ENCODE measurements at regions not wholly inside any gene's neighbourhood (a gene's known extent, or its start where the extent isn't known, plus 50 kb on each side); places are given as distances from the start of the nearest gene placed in this dataset.
"Not testable (repeated sequence)": the region's sequence is repeated elsewhere in the genome, so short reads cannot be mapped to it uniquely, and the experiment has no call there.

DNA sequence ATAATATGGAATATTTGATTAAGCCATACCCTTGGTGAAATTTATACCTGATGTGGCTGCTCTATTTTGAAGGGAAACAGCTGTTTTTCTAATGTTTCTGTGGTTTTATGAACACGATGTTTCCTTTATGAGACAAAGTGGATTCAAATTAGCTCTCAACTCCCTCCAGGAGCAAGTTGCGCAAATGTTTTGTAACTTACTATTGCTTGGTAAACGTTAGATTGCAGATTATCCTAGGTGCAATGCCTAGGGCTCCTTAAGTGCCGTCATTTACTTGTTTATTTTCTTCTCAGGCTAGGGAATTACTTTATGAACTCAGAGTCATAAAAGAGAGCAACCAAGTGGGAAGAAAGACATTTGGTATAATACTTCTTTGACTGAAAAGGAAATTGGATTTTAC, 763.1 kb downstream of the TAF11L14 start:
- no peaks in the 10 kb centered on the region for H3K36me3 Mint-ChIP-seq (ENCODE audit: low read depth)

GRCh38 chr5:18397891-18398290, 763.6 kb downstream of the TAF11L14 start:
- Mint-ChIP-seq H3K4me3 (no peak overlapping the region), H3K27ac (no peak overlapping the region), H3K36me3 (ENCODE audit: low read depth) (no peaks in the 10 kb centered on the region), H3K27me3 (no peaks in the 10 kb centered on the region), H3K9me3 (no peaks in the 10 kb centered on the region), H3K4me1 (no peaks in the 10 kb centered on the region)
- no peak for DNase-seq
- ATAC-seq = no peak

More for the DNA sequence above, 763.1 kb downstream of the TAF11L14 start:
- Mint-ChIP-seq H3K27me3 (no peaks in the 10 kb centered on the region), H3K27ac (no peak overlapping the region), H3K4me3 (no peak overlapping the region), H3K4me1 (no peaks in the 10 kb centered on the region), H3K9me3 (no peaks in the 10 kb centered on the region)
- ATAC-seq = no peak
- no peak for DNase-seq

DNA sequence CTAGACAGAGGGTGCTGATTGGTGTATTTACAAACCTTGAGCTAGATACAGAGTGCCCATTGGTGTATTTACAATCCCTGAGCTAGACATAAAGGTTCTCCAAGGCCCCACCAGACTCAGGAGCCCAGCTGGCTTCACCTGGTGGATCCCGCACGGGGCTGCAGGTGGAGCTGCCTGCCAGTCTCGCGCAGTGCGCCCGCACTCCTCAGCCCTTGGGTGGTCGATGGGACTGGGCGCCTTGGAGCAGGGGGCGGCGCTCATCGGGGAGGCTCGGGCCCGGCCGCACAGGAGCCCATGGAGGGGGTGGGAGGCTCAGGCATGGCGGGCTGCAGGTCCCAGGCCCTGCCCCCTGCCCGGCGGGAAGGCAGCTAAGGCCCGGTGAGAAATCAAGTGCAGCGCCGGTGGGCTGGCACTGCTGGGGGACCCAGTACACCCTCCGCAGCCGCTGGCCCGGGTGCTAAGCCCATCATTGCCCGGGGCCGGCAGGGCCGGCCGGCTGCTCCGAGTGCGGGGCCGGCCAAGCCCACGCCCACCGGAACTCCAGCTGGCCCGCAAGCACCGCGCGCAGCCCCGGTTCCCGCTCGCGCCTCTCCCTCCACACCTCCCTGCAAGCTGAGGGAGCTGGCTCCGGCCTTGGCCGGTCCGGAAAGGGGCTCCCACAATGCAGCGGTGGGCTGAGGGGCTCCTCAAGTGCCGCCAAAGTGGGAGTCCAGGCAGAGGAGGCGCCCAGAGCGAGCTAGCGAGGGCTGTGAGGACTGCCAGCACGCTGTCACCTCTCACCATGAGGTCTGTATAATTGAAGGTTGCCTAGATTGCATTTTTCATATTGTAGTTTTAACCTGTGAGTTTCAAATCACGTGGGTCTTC, 765.4 kb downstream of the TAF11L14 start:
- ATAC-seq; H3K36me3 Mint-ChIP-seq (ENCODE audit: low read depth); H3K9me3 Mint-ChIP-seq; H3K27ac Mint-ChIP-seq; DNase-seq; H3K4me3 Mint-ChIP-seq; H3K4me1 Mint-ChIP-seq; H3K27me3 Mint-ChIP-seq: not testable (repeated sequence)

DNA sequence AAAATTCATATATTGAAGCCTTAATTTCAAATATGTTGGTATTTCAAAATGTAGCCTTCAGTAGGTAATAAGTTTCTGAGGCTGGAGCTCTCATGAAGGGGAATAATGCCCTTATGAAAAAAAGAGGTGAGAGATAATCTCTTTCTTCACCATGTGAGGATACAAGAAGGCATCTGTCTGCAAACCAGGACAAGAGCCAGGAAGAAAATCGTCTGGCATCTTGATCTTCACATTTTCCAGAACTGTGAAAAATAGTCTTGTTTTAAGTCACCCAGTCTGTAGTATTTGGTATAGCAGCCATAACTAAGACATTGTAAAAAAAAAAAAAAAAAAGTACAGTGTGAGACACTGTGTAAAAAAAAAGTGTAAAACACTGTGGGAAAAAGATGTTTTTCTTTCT, 768.9 kb downstream of the TAF11L14 start:
- H3K4me3 Mint-ChIP-seq = no peak overlapping the region
- no peak overlapping the region for H3K27ac Mint-ChIP-seq
- H3K36me3 Mint-ChIP-seq (ENCODE audit: low read depth) = no peaks in the 10 kb centered on the region
- H3K4me1 Mint-ChIP-seq = no peaks in the 10 kb centered on the region
- no peaks in the 10 kb centered on the region for H3K27me3 Mint-ChIP-seq
- ATAC-seq = no peak
- no peak for DNase-seq
- no peaks in the 10 kb centered on the region for H3K9me3 Mint-ChIP-seq

- Mint-ChIP-seq H3K4me3 (no peak overlapping the region), H3K4me1 (no peaks in the 10 kb centered on the region), H3K27ac (no peak overlapping the region), H3K36me3 (ENCODE audit: low read depth) (no peaks in the 10 kb centered on the region), H3K27me3 (no peaks in the 10 kb centered on the region), H3K9me3 (no peaks in the 10 kb centered on the region)
- ATAC-seq (no peak), DNase-seq (no peak)
These were observed 769.7 kb downstream of the TAF11L14 start for GRCh38 chr5:18403941-18404438.

- Mint-ChIP-seq H3K4me3 (no peak overlapping the region), H3K36me3 (ENCODE audit: low read depth) (no peaks in the 10 kb centered on the region), H3K9me3 (no peaks in the 10 kb centered on the region), H3K4me1 (no peaks in the 10 kb centered on the region), H3K27ac (no peak overlapping the region), H3K27me3 (no peaks in the 10 kb centered on the region)
- no peak for ATAC-seq
- no peak for DNase-seq
These were observed 786.5 kb downstream of the TAF11L14 start for GRCh38 chr5:18420711-18421110.

DNA sequence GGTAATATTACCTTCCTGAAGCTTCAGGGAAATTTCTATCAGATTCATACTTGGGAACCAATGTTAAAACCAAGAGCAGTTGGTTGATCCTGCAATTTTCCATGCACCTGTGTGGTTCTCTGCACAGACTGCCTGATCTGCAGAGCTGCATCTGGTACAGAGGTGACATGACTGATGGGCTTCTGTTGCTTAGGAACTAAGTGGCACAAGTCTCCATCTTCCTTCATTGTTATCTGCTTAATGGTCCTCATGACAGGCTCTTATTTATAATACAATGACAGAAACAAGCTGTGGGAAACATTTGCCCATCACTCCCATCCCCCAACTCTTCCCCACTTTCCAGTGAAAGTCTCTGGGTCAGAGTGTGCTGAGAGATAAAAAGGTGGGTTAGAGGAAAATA, 799.1 kb downstream of the TAF11L14 start:
- Mint-ChIP-seq H3K4me1 (no peaks in the 10 kb centered on the region), H3K9me3 (no peaks in the 10 kb centered on the region), H3K36me3 (ENCODE audit: low read depth) (no peaks in the 10 kb centered on the region), H3K4me3 (no peak overlapping the region), H3K27ac (no peak overlapping the region), H3K27me3 (no peaks in the 10 kb centered on the region)
- no peak for ATAC-seq
- DNase-seq = no peak

- Mint-ChIP-seq H3K4me1 (no peaks in the 10 kb centered on the region), H3K4me3 (no peak overlapping the region), H3K27me3 (no peaks in the 10 kb centered on the region), H3K27ac (no peak overlapping the region), H3K9me3 (peaks cover 9% of the 10 kb centered on the region), H3K36me3 (ENCODE audit: low read depth) (no peaks in the 10 kb centered on the region)
- ATAC-seq = no peak
- no peak for DNase-seq
These were observed 803.9 kb downstream of the TAF11L14 start for GRCh38 chr5:18438126-18438525.

- H3K36me3 Mint-ChIP-seq (ENCODE audit: low read depth) = no peaks in the 10 kb centered on the region
- no peaks in the 10 kb centered on the region for H3K27me3 Mint-ChIP-seq
- H3K27ac Mint-ChIP-seq = no peak overlapping the region
- no peak overlapping the region for H3K4me3 Mint-ChIP-seq
- no peaks in the 10 kb centered on the region for H3K4me1 Mint-ChIP-seq
- ATAC-seq = no peak
- H3K9me3 Mint-ChIP-seq = peaks cover 9% of the 10 kb centered on the region
- DNase-seq = no peak
These were observed 821.3 kb downstream of the TAF11L14 start for GRCh38 chr5:18455521-18455920.

- no peak for DNase-seq
- no peaks in the 10 kb centered on the region for H3K36me3 Mint-ChIP-seq (ENCODE audit: low read depth)
- H3K9me3 Mint-ChIP-seq = peaks cover 9% of the 10 kb centered on the region
- ATAC-seq = no peak
- no peaks in the 10 kb centered on the region for H3K4me1 Mint-ChIP-seq
- H3K27ac Mint-ChIP-seq = no peak overlapping the region
- H3K27me3 Mint-ChIP-seq = no peaks in the 10 kb centered on the region
- H3K4me3 Mint-ChIP-seq = no peak overlapping the region
These were observed 823.0 kb downstream of the TAF11L14 start for GRCh38 chr5:18457255-18457654.

GRCh38 chr5:18461766-18462165, 827.5 kb downstream of the TAF11L14 start:
- Mint-ChIP-seq H3K27ac (no peak overlapping the region), H3K4me1 (no peaks in the 10 kb centered on the region), H3K9me3 (no peaks in the 10 kb centered on the region), H3K27me3 (no peaks in the 10 kb centered on the region), H3K36me3 (ENCODE audit: low read depth) (no peaks in the 10 kb centered on the region), H3K4me3 (no peak overlapping the region)
- DNase-seq (no peak), ATAC-seq (no peak)

DNA sequence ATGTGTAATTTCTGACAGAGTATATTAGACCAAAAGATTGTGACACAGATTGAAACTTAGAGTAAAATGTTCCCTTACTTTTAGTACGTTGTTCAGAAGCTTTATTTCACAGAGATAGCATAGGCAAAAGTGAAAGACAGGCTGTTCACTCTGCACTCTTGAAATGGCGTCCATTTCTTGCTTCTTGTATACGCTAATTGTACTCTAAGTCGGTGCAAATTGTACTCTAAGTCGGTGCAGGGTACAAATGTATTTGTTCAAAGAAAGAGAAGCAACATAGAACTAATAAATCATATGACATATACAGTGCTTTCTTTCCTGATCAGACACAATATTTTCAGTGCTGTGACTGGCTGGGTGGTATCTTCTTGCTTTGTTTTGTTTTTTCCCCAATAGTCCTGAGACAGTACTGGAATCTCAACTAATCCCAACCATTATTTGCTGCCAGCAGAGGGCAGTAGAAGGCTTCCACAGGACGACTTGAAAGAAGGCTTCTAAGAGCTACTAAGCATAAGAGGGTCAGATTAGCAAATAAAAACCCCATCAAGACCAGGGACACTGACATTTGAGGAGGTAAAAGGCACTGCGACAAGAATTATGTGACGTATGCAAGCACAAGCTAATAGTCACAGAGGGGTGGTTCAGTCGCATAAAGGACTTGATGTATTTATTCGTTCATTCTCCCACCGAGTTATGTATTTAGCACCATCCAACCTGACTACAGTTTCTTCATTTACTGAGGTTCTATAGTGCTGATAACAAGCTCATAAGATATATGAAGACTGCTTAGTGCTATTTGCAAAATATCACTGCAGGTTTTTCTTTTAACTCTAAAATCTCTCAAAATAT, 831.8 kb downstream of the TAF11L14 start:
- Mint-ChIP-seq H3K4me3 (no peak overlapping the region), H3K27me3 (no peaks in the 10 kb centered on the region), H3K36me3 (ENCODE audit: low read depth) (no peaks in the 10 kb centered on the region), H3K4me1 (no peaks in the 10 kb centered on the region), H3K27ac (no peak overlapping the region), H3K9me3 (no peaks in the 10 kb centered on the region)
- no peak for ATAC-seq
- DNase-seq = peak; percentile 24

GRCh38 chr5:18466731-18467130, 832.5 kb downstream of the TAF11L14 start:
- Mint-ChIP-seq H3K9me3 (no peaks in the 10 kb centered on the region), H3K27ac (no peak overlapping the region), H3K27me3 (no peaks in the 10 kb centered on the region), H3K4me3 (no peak overlapping the region), H3K4me1 (no peaks in the 10 kb centered on the region), H3K36me3 (ENCODE audit: low read depth) (no peaks in the 10 kb centered on the region)
- ATAC-seq (no peak), DNase-seq (no peak)

DNA sequence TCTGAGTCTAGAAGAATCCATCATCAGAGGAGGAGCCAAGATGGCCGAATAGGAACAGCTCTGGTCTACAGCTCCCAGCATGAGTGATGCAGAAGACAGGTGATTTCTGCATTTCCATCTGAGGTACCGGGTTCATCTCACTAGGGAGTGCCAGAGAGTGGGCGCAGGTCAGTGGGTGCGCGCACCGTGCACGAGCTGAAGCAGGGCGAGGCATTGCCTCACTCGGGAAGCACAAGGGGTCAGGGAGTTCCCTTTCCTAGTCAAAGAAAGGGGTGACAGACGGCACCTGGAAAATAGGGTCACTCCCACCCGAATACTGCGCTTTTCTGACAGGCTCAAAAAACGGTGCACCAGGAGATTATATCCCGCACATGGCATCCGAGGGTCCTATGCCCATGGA, 837.5 kb downstream of the TAF11L14 start:
- H3K4me1 Mint-ChIP-seq; H3K9me3 Mint-ChIP-seq; DNase-seq; H3K4me3 Mint-ChIP-seq; H3K36me3 Mint-ChIP-seq (ENCODE audit: low read depth); ATAC-seq; H3K27me3 Mint-ChIP-seq; H3K27ac Mint-ChIP-seq: not testable (repeated sequence)

DNA sequence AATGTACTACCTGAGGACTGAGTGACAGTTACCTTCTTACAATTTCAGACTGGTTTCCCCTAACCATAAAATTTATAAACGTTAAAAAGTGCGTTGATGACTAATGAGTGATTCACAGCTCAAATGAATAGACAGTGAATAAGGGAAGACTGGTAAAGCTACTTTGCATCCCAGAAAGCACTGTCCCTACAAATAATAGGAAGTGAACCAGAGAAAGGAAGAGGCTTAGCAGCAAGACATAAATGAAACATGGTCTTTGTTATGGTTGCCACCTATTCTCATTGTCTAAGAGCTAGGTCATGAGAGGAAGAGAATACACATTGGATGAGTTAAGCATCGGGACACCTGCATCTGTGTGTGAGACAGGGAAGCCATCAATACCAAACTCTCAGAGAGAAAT, 849.2 kb downstream of the TAF11L14 start:
- Mint-ChIP-seq H3K4me1 (no peaks in the 10 kb centered on the region), H3K27me3 (no peaks in the 10 kb centered on the region), H3K36me3 (ENCODE audit: low read depth) (no peaks in the 10 kb centered on the region), H3K9me3 (peaks cover 4% of the 10 kb centered on the region), H3K27ac (no peak overlapping the region), H3K4me3 (no peak overlapping the region)
- DNase-seq (no peak), ATAC-seq (no peak)

Data from activated naive CD8-positive, alpha-beta T cell treated with anti-CD3 and anti-CD28 coated beads, Interleukin-2, amount 50 U/mL, for 24 hours (primary cell).